H9 (cell line): ENCODE measurements at regions not wholly inside any gene's neighbourhood (a gene's known extent, or its start where the extent isn't known, plus 50 kb on each side); places are given as distances from the start of the nearest gene placed in this dataset.

Experiments used
- DNase-seq: peaks from one replicate; pipeline ENCODE4 v3.0.0-alpha.2; 2017
- H2AFZ ChIP-seq: one replicate; pipeline ENCODE4 v1.6.1; 2013; ENCODE audit warnings: mild to moderate bottlenecking, low read length, control low read depth, moderate library complexity
- H2AK5ac ChIP-seq: 2 replicates; pipeline ENCODE4 v1.6.1; 2013; ENCODE audit warnings: low read length, control low read depth, mixed read lengths; ENCODE audit not compliant: insufficient read length
- H2BK120ac ChIP-seq: one replicate; pipeline ENCODE4 v1.6.1; 2013; ENCODE audit warnings: low read depth, mild to moderate bottlenecking, low read length, control low read depth, inconsistent platforms; ENCODE audit not compliant: poor library complexity, severe bottlenecking
- H2BK12ac ChIP-seq: 2 replicates; pipeline ENCODE4 v1.6.1; 2013; ENCODE audit warnings: low read length, control low read depth, mixed read lengths, low read depth; ENCODE audit not compliant: insufficient read length
- H2BK15ac ChIP-seq: 2 replicates; pipeline ENCODE4 v1.6.1; 2013; ENCODE audit warnings: low read depth, low read length, control low read depth
- H2BK20ac ChIP-seq: one replicate; pipeline ENCODE4 v1.6.1; 2013; ENCODE audit warnings: low read depth, mild to moderate bottlenecking, low read length, control low read depth, inconsistent platforms; ENCODE audit not compliant: poor library complexity, severe bottlenecking
- H2BK5ac ChIP-seq: 2 replicates; pipeline ENCODE4 v1.6.1; 2013; ENCODE audit warnings: low read length, control low read depth, mixed read lengths; ENCODE audit not compliant: insufficient read length
- H3K14ac ChIP-seq: 2 replicates; pipeline ENCODE4 v1.6.1; 2013; ENCODE audit warnings: low read length, control low read depth; ENCODE audit not compliant: insufficient read depth
- H3K18ac ChIP-seq: 2 replicates; pipeline ENCODE4 v1.6.1; 2013; ENCODE audit warnings: low read depth, mild to moderate bottlenecking, mixed read lengths, low read length, control low read depth; ENCODE audit not compliant: insufficient read length
- H3K23ac ChIP-seq: 2 replicates; pipeline ENCODE4 v1.6.1; 2013; ENCODE audit warnings: low read length, control low read depth, mixed read lengths, low read depth; ENCODE audit not compliant: insufficient read length
- H3K23me2 ChIP-seq: 2 replicates; pipeline ENCODE4 v1.6.1; 2013; ENCODE audit warnings: low read depth, mild to moderate bottlenecking, mixed read lengths, low read length, control low read depth; ENCODE audit not compliant: insufficient read length, poor library complexity, severe bottlenecking
- H3K27ac ChIP-seq: 2 replicates; pipeline ENCODE4 v1.5.1; 2013; ENCODE audit warnings: low read length, control low read depth, mixed read lengths, low read depth; ENCODE audit not compliant: insufficient read length
- H3K27me3 ChIP-seq: 2 replicates; pipeline ENCODE4 v1.6.1; 2013; ENCODE audit warnings: low read length, control low read depth, inconsistent platforms; ENCODE audit not compliant: insufficient read depth
- H3K4ac ChIP-seq: 2 replicates; pipeline ENCODE4 v1.6.1; 2013; ENCODE audit warnings: low read depth, mild to moderate bottlenecking, control low read depth, inconsistent platforms, low read length, moderate library complexity
- H3K4me1 ChIP-seq: 2 replicates; pipeline ENCODE4 v1.6.1; 2013; ENCODE audit warnings: low read length, control low read depth, inconsistent platforms; ENCODE audit not compliant: insufficient read depth
- H3K4me2 ChIP-seq: 2 replicates; pipeline ENCODE4 v1.6.1; 2013; ENCODE audit warnings: low read length, control low read depth, mixed read lengths; ENCODE audit not compliant: insufficient read length, insufficient read depth
- H3K56ac ChIP-seq: 2 replicates; pipeline ENCODE4 v1.6.1; 2013; ENCODE audit warnings: low read depth, mild to moderate bottlenecking, mixed read lengths, low read length, control low read depth; ENCODE audit not compliant: insufficient read length
- H3K79me1 ChIP-seq: 2 replicates; pipeline ENCODE4 v1.6.1; 2013; ENCODE audit warnings: low read depth, mild to moderate bottlenecking, moderate library complexity, low read length, control low read depth, inconsistent platforms; ENCODE audit not compliant: insufficient read depth, poor library complexity, severe bottlenecking
- H3K79me2 ChIP-seq: 2 replicates; pipeline ENCODE4 v1.6.1; 2013; ENCODE audit warnings: low read length, control low read depth, inconsistent platforms; ENCODE audit not compliant: insufficient read depth
- H3K9ac ChIP-seq: 2 replicates; pipeline ENCODE4 v1.6.1; 2013; ENCODE audit warnings: low read length, control low read depth, mixed read lengths; ENCODE audit not compliant: insufficient read length; ENCODE audit errors: extremely low read depth
- H3K9me3 ChIP-seq: one replicate; pipeline ENCODE4 v1.6.1; 2013; ENCODE audit warnings: low read depth, low read length, inconsistent platforms; ENCODE audit not compliant: control insufficient read depth
- H3T11ph ChIP-seq: one replicate; pipeline ENCODE4 v1.6.1; 2013; ENCODE audit warnings: mild to moderate bottlenecking, low read length, control low read depth, inconsistent platforms
- H4K20me1 ChIP-seq: one replicate; pipeline ENCODE4 v1.6.1; 2013; ENCODE audit not compliant: control insufficient read depth, insufficient read length, insufficient read depth
- H4K5ac ChIP-seq: 2 replicates; pipeline ENCODE4 v1.6.1; 2013; ENCODE audit warnings: low read depth, mild to moderate bottlenecking, mixed read lengths, low read length, control low read depth; ENCODE audit not compliant: insufficient read length
- H4K8ac ChIP-seq: replicated peaks from 2 replicates; pipeline ENCODE4 v1.6.1; 2013; ENCODE audit warnings: low read length, control low read depth, mixed read lengths, low read depth; ENCODE audit not compliant: insufficient read length
- H4K91ac ChIP-seq: 2 replicates; pipeline ENCODE4 v1.6.1; 2013; ENCODE audit warnings: low read depth, mild to moderate bottlenecking, moderate library complexity, mixed read lengths, low read length, control low read depth; ENCODE audit not compliant: insufficient read length
- H3K27ac Mint-ChIP-seq, 3 experiments: 2 replicates in 2 of 3; 3 replicates in 1 of 3; pipeline ENCODE4 v1.8.0; 2020 to 2021; ENCODE audit warnings: mixed read lengths in 3 of 3, mild to moderate bottlenecking in 1 of 3, moderate library complexity in 1 of 3
- H3K27me3 Mint-ChIP-seq: 2 replicates; pipeline ENCODE4 v1.8.0; 2021; ENCODE audit warnings: low read depth, mild to moderate bottlenecking, moderate library complexity, mixed read lengths
- H3K36me3 Mint-ChIP-seq, 3 experiments: 2 replicates in 2 of 3; 3 replicates in 1 of 3; pipeline ENCODE4 v1.8.0; 2020 to 2021; ENCODE audit warnings: low read depth in 3 of 3, mixed read lengths in 3 of 3; ENCODE audit not compliant: insufficient read depth in 1 of 3
- H3K4me1 Mint-ChIP-seq, 2 experiments: 2 replicates each; pipeline ENCODE4 v1.8.0; 2020; ENCODE audit warnings: mixed read lengths in 2 of 2
- H3K4me3 Mint-ChIP-seq, 2 experiments: 2 replicates in 1 of 2; 3 replicates in 1 of 2; pipeline ENCODE4 v1.8.0; 2020 to 2021; ENCODE audit warnings: mild to moderate bottlenecking in 2 of 2, mixed read lengths in 2 of 2, moderate library complexity in 1 of 2
- H3K9me3 Mint-ChIP-seq, 2 experiments: 2 replicates in 1 of 2; 3 replicates in 1 of 2; pipeline ENCODE4 v1.8.0; 2020; ENCODE audit warnings: mild to moderate bottlenecking in 2 of 2, mixed read lengths in 2 of 2, moderate library complexity in 1 of 2
- WGBS: extraction: QIAGEN DNeasy Blood & Tissue Kit; methylation state at CpG from one replicate; pipeline ENCODE4 v1.1.7; 2013; ENCODE audit warnings: missing lambda C conversion rate, low lambda C conversion rate, mixed read lengths; ENCODE audit not compliant: insufficient read length; ENCODE audit errors: extremely low coverage; 5-methylcytosine and 5-hydroxymethylcytosine counted together
- TF ChIP-seq, protein P1 (sequence below): fragments of 200-600 bp; sonication (generic); conservative IDR thresholded peaks from 3 replicates; pipeline ENCODE4 v1.8.0; 2021; ENCODE audit warnings: antibody characterized with exemption, mild to moderate bottlenecking

DNA sequence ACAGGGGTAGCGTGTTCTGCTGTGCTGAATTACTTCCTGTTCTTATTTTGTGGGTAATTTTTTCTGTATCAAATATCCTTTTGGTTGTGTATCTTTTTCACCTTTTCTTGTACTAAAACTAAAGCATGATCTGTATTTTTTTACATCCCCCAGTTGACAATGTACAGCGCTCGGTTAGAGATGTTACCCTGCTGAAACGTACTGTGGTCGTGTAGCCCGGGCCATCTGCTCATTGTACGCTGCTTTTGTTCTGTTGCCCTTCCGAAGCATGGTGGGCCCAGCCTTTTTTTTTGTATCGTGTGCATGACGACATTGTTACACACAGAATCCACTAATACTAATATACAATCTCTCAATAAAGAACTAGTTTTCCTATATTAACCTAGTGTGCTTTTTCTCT lies 233.1 kb downstream of the HAUS1 start:
- Histone ChIP-seq H4K8ac (no peak overlapping the region), H2BK5ac (no peak overlapping the region), H3K79me1 (peaks cover 2% of the 10 kb centered on the region), H3K4ac (no peak overlapping the region), H2AFZ (no peak overlapping the region), H2AK5ac (no peak overlapping the region), H3K9me3 (no peaks in the 10 kb centered on the region), H3K4me2 (no peak overlapping the region), H3K23me2 (peaks cover 20% of the 10 kb centered on the region), H3K14ac (no peak overlapping the region), H3K27me3 (peaks cover 10% of the 10 kb centered on the region; the same call in 1 of the 2 replicates), H4K91ac (no peak overlapping the region), H4K20me1 (no peaks in the 10 kb centered on the region), H2BK120ac (no peak overlapping the region), H3K23ac (no peak overlapping the region), H3K27ac (no peak overlapping the region), H2BK20ac (no peak overlapping the region), H3K9ac (no peak overlapping the region), H3K4me1 (peaks cover 9% of the 10 kb centered on the region; the same call in 1 of the 2 replicates), H3K18ac (no peak overlapping the region), H2BK15ac (no peak overlapping the region), H3K79me2 (no peaks in the 10 kb centered on the region; the same call in 1 of the 2 replicates), H3T11ph (no peak overlapping the region), H3K56ac (no peak overlapping the region), H2BK12ac (no peak overlapping the region), H4K5ac (no peak overlapping the region)
- Mint-ChIP-seq H3K36me3 (no peaks in the 10 kb centered on the region), H3K9me3 (no peaks in the 10 kb centered on the region; a peak in 1 of 5 replicates), H3K4me1 (peaks cover 48 to 64% of the 10 kb centered on the region in 2 experiments), H3K4me3 (no peak overlapping the region; a peak in 1 of 5 replicates), H3K27me3 (peaks cover 37% of the 10 kb centered on the region), H3K27ac (no peak overlapping the region)
- no peak for DNase-seq
- TF ChIP-seq, protein P1, sequence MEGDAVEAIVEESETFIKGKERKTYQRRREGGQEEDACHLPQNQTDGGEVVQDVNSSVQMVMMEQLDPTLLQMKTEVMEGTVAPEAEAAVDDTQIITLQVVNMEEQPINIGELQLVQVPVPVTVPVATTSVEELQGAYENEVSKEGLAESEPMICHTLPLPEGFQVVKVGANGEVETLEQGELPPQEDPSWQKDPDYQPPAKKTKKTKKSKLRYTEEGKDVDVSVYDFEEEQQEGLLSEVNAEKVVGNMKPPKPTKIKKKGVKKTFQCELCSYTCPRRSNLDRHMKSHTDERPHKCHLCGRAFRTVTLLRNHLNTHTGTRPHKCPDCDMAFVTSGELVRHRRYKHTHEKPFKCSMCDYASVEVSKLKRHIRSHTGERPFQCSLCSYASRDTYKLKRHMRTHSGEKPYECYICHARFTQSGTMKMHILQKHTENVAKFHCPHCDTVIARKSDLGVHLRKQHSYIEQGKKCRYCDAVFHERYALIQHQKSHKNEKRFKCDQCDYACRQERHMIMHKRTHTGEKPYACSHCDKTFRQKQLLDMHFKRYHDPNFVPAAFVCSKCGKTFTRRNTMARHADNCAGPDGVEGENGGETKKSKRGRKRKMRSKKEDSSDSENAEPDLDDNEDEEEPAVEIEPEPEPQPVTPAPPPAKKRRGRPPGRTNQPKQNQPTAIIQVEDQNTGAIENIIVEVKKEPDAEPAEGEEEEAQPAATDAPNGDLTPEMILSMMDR = no peak
- WGBS = no CpG with 5 or more reads among the region's 10 CpGs
